WTC11 (cell line): ENCODE measurements at regions not wholly inside any gene's neighbourhood (a gene's known extent, or its start where the extent isn't known, plus 50 kb on each side); places are given as distances from the start of the nearest gene placed in this dataset.

Experiments used
- AR ChIP-seq: fragments of 250-450 bp; sonication (Bioruptor Pico); IDR thresholded peaks from 2 replicates; pipeline ENCODE4 v1.9.0; 2021; ENCODE audit warnings: mild to moderate bottlenecking
- ATF3 ChIP-seq: sonication (generic); formaldehyde crosslinking; conservative IDR thresholded peaks from 2 replicates; pipeline ENCODE4 v1.8.1; 2022; ENCODE audit warnings: mild to moderate bottlenecking, missing genetic modification reagents
- CTCF ChIP-seq: fragments of 200-600 bp; IDR thresholded peaks from 2 replicates; pipeline ENCODE4 v1.8.0; 2022; ENCODE audit warnings: antibody characterized with exemption
- EMX1 ChIP-seq: fragments of 250-450 bp; sonication (Bioruptor Pico); IDR thresholded peaks from 2 replicates; pipeline ENCODE4 v1.8.0; 2021; ENCODE audit warnings: mild to moderate bottlenecking
- FOXJ3 ChIP-seq: sonication (generic); formaldehyde crosslinking; IDR thresholded peaks from 2 replicates; pipeline ENCODE4 v1.9.0; 2021; ENCODE audit warnings: missing genetic modification reagents, mild to moderate bottlenecking, borderline replicate concordance
- JUN ChIP-seq: sonication (generic); formaldehyde crosslinking; IDR thresholded peaks from 2 replicates; pipeline ENCODE4 v1.8.0; 2023; ENCODE audit warnings: mild to moderate bottlenecking, missing genetic modification reagents
- NR1H2 ChIP-seq: sonication (generic); formaldehyde crosslinking; IDR thresholded peaks from 2 replicates; pipeline ENCODE4 v1.9.0; 2021; ENCODE audit warnings: mild to moderate bottlenecking, moderate library complexity, missing genetic modification reagents
- SMAD3 ChIP-seq: sonication (generic); formaldehyde crosslinking; IDR thresholded peaks from 2 replicates; pipeline ENCODE4 v1.8.0; 2022; ENCODE audit warnings: missing genetic modification reagents, mild to moderate bottlenecking, borderline replicate concordance
- SMAD4 ChIP-seq: sonication (generic); formaldehyde crosslinking; IDR thresholded peaks from 2 replicates; pipeline ENCODE4 v1.8.0; 2022; ENCODE audit warnings: mild to moderate bottlenecking, missing genetic modification reagents
- SOX15 ChIP-seq: fragments of 250-450 bp; sonication (Bioruptor Pico); IDR thresholded peaks from 2 replicates; pipeline ENCODE4 v1.9.0; 2021; ENCODE audit warnings: mild to moderate bottlenecking
- USF1 ChIP-seq: sonication (generic); formaldehyde crosslinking; IDR thresholded peaks from 2 replicates; pipeline ENCODE4 v1.8.0; 2022; ENCODE audit warnings: mild to moderate bottlenecking, missing genetic modification reagents
- ZBTB21 ChIP-seq: sonication (generic); formaldehyde crosslinking; IDR thresholded peaks from 2 replicates; pipeline ENCODE4 v1.8.1; 2023; ENCODE audit warnings: mild to moderate bottlenecking, missing genetic modification reagents, borderline replicate concordance
- ZBTB43 ChIP-seq: sonication (generic); formaldehyde crosslinking; IDR thresholded peaks from 2 replicates; pipeline ENCODE4 v1.8.1; 2023; ENCODE audit warnings: mild to moderate bottlenecking, missing genetic modification reagents

DNA sequence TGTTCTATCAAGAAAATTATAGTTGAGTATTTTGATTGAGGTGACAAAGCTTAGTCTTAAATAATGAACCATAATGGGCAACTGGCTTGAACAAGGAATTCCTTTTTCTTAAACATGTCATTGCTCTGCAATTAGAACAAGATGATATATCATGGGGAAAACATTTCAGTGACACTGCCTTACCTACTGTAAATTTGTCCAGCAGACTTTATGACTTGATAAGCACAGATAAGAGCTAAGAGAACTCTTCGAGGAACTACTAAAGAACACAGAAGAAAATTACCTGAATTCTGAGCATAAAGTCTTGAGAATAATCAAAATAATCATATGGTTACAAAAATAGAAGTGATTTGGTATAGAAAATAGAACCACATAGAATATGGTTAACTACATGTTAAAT, 257.8 kb downstream of the PDHA2 start:
- TF ChIP-seq CTCF (no peak), ZBTB21 (CRISPR knock-in tag) (no peak), JUN (CRISPR knock-in tag) (no peak), SMAD3 (CRISPR knock-in tag) (no peak), AR (CRISPR knock-in tag) (no peak), ATF3 (CRISPR knock-in tag) (no peak), SMAD4 (CRISPR knock-in tag) (no peak), ZBTB43 (no peak), FOXJ3 (no peak), USF1 (CRISPR knock-in tag) (no peak), SOX15 (CRISPR knock-in tag) (no peak), EMX1 (CRISPR knock-in tag) (no peak), NR1H2 (no peak)
